ELF-1 (cell line): ENCODE measurements at regions not wholly inside any gene's neighbourhood (a gene's known extent, or its start where the extent isn't known, plus 50 kb on each side); places are given as distances from the start of the nearest gene placed in this dataset.

ENCODE experiments used
- DNase-seq: peaks from one replicate; pipeline ENCODE4 v3.0.0-alpha.2; 2016; ENCODE audit warnings: low read depth, low spot score

DNA sequence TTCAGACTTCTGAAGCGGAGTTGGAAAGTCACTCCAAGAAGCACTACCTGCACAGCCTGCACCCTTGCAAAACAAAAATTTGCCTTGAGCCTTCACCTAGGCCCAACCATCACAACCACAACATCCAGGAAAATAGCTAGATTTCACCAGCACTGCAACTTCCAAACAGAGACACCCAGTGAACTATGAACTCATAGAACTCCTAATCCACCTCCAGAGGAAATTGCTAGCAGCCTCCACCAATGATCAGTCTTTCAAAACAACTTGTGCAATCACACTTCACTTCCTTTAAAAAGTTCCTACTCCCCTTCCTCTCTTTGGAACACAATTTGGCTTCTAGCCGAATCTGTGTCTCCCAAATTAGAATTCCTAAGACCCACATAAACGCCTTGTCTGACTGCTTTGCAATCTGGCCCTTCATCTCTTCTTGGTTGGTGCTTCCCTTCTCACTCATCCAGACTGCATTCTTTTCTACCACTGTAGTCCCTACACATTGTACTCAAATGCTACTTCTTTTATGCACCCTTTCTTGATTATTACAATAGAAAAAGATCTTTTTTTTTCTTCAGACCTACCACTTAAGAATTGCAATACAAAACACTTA, 489.2 kb upstream of the ARGLU1 start:
- no peak for DNase-seq

DNA sequence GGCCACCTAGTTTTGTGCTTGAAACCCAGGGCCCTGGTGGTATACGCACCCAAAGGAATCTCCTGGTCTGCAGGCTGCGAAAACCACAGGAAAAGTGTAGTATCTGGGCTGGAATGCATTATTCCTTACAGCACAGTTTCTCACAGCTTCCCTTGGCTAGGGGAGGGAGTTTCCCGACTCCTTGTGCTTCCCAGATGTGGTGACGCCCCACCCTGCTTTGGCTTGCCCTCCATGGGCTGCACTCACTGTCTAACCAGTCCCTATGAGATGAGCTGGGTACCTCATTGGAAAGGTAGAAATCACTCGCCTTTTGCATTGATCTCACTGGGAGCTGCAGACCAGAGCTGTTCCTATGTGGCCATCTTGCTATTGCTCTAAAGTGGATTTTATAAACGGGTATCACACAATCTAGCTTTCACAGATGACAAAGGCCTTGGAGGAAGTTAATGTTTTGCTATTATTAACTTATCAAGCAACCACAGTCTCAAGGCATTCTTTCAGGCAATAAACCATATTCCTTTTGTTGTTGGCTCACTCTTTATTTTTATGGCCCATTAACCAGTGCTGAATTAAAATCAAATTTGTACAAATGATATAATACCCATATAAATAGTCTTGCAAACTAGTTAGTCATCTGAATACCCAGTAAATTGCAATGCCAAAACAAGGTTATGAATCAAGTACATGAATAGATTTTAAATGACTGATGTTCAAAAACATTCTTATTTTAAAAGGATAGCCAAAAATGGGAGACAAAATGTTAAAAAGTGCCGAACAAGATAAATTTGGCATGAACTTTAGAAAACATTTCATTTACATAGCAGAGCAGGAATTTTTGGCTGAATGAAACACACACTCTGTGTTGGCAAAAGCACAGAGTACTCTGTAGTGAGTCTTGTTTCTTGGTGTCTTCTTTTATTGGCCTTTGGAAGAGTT, 475.4 kb upstream of the ARGLU1 start:
- no peak for DNase-seq

DNA sequence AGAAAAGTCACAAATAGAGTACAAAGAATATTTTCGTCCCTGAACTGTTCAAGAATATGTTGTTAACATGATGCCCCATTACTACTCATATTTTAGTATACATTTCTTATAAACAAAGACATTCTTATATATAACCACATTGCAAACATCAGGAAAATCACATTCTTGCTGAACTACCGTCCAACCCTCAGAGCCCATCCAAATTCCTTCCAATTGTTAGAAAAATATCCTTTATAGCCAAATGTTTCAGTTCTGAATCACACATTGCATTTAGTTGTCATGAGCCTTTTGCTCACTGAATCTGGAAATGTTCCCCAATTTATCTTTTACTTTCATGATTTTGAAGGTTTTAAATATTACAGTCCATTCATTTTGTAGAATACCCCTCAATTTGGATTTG, 467.8 kb upstream of the ARGLU1 start:
- no peak for DNase-seq

DNA sequence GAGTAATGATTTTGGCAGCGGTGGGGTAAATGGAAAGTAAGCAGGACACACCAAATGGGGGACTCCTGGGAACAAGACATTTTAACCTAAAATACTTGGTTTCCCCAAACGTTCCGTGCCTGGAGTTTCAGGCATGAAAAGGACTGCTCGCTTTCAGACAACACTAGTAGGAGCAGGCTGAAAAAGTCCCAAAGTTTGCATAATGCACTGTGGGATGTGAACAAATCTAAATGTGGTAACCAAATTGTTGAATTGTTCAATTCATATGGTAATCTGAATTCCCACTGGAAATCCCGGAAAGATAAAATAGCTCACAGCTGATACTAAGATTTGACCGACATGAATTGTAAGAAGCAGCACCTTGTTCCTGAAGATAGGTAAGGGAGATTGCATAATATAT, 467.2 kb upstream of the ARGLU1 start:
- DNase-seq = no peak

DNA sequence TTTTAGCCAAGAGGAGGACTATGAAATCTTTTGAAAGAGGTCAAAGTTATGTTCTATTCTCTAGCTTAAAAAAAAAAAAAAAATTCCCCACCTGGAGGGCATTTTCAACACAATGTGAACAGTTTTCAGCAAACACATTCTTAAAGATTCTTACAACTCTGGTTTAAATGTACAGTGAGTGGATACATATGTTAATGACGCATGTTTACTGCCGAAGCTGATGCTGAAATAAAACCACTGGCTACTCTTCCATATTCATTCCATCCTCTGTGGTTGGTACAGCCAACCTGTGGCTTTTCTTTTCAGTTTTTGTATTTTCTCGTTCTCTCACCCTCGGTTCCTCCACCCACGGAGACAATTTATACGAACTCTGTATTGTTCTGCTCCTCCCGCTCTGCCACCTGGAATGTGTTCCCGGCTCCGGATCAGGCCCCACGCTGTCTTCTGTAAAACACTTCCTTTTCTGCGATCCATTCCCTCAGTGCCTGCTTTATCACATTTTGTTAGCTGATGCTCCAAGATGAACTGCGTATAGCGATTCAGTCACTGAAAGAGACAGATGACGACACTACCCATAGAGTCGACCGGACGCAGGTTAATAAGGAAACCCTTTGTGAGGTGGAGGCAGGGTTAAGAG, 466.4 kb upstream of the ARGLU1 start:
- DNase-seq = no peak

DNA sequence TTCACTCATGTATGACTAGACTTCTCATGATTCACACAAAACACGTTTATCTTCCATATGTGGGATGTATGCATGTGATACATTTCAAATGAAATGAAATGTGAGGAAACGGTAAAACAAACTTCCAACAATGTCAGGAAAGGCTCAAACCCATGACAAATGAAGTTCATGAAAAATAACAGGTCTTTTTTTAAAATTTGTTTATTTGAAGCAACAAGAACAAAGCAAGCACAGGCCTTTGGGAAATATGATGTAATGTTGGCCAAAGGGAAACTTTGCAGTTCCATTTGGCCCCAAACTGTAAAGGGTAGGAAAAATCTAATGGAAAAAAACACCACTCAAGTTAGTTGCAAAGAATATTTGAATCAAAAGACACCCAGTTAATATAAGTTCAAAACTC, 463.8 kb upstream of the ARGLU1 start:
- no peak for DNase-seq

DNA sequence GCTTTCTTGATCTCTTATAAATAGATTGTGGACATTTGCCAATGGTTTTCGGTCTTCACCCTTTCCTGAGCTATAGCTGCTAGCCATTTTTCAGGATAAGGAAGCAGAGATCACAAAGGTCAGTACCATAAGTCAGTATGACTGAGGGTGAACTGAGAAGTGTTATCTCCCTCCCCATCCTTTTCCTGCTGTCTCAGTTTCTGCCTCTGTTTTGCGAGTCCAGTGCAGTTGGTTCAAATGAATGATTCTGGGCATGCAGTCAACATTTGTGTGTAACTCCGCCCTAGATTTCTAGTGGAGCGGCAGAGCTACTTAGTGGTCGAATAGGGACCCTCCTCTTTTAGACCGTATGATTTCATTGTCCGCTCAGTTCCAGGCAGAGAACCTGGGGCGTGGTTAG, 460.8 kb upstream of the ARGLU1 start:
- no peak for DNase-seq

DNA sequence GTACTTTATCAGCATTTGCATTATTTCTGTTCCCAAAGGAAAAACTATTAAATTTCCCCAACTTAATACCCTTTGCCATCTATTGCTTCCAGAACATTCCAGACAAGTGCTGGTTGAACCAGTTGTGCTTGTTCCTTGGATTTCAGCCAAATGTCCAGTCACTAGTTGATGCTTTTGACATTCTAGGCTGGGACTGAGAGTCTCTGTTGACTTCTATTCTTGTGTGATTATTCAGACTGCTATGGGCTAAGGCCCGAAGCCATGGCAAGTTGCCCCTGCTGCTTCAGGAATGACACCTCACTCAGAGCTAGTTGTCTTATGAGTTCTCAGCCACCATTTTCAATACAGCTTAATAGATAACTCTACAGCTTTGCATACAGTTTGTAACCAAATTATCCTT, 458.1 kb upstream of the ARGLU1 start:
- DNase-seq = peak; percentile 9

DNA sequence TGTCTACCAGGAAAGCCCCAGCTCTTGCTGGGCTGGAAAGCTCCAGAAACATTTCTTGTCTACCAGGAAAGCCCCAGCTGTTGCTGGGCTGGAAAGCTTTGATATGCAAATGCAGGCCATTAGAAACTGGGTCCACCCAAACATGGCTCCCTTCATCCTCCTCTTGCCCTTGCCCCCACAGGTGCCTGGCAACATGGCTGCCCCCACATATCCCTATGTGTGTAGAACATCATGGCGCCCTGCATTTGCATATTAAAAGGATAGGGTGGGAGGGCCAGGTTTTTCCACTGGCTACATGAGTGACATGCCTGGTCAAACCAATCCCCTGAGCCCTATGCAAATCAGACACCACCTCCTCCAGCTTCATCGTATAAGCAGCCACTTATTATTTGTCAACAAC, 455.4 kb upstream of the ARGLU1 start:
- DNase-seq = no peak

DNA sequence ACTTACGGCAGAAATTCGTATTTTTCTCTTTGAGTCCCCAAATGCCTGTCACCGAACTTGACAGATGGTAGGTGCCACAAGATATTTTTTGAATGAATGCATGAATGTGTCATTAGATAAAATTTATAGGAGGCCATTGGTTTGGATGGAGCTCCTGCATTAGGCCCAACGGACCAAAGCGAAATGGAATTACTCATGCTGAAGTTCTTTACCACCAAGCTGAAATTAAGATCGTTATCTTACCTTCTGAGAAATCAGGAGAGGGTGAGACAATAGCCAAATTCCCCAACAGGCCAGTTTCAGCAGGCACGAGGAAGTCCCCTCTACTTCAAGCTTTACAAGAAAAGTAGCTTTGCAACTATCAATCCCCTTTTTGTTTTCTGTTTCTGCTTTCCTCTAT, 452.5 kb upstream of the ARGLU1 start:
- DNase-seq = no peak

DNA sequence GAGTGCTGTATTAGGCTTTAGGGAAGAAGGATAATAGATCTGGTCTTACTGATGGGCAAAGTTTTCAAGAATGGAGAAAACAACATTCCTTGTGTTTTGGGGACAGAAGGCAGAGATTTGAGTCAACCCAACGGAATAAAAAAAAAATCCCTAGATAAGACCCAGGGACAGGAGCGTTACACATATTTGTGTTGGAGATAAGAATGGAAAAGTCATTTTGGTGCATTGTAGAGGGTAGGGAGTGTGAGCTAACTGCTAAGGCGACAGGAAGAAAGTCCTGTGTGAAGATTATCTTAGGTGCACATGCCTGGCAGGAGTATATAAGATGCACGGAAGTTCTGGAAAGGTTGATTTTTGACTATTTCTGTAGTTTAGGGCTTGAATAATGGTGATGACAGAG, 450.3 kb upstream of the ARGLU1 start:
- no peak for DNase-seq

DNA sequence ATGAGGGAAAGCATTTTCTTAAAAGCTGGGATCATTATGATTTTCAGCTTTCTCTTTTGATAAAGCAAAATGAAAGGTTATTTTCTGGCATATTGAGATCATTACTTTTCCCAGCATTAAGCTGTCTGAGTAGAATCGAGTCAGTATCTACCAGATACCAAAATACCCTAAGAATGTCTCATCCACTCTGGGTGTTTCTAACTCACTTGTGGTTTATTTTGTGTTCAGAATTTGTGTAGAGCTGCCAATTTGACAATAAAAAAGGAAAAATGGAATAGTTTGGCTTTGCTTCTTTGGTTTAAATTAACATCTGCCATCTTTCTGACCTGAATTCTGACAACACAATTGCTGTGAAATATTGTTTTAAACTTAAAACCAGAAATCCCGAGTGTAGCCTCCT, 438.7 kb upstream of the ARGLU1 start:
- no peak for DNase-seq

DNA sequence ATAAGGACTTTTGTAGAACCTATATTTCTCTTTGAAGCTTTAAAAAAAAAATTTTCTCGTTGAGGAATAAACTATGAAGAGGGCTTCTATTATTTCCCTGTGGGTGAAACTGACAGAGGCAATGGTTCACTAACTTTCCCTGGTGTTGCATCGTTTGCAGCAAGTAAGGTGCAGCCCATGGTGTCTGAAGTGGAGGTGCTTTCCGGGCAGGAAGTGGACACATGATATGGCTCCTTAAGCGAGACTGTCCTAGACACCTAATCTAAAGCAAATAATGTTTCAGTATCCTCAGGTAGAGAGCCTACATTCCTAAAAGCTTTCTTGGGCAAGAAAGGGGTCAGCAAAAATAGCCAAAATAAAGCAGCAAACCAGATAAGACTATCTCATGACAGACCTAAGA, 437.6 kb upstream of the ARGLU1 start:
- DNase-seq = no peak

DNA sequence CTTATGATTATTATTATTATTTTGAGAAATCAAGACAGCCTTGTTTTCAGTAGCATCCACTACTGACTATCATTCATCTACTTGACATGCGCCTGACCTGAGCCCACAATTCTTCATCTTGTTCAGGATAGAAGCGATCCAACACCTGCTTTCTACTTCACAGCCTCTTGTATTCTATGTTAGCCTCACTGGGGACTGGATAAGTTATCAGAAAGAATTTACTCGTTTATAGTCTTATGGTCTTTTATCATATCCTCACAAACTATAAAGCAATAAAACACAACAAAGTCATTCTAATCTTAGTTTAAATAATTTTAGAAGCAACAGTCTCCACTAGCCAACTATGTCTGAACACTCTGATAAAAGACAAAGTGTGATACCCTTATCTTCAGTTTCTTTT, 436.0 kb upstream of the ARGLU1 start:
- DNase-seq = no peak

DNA sequence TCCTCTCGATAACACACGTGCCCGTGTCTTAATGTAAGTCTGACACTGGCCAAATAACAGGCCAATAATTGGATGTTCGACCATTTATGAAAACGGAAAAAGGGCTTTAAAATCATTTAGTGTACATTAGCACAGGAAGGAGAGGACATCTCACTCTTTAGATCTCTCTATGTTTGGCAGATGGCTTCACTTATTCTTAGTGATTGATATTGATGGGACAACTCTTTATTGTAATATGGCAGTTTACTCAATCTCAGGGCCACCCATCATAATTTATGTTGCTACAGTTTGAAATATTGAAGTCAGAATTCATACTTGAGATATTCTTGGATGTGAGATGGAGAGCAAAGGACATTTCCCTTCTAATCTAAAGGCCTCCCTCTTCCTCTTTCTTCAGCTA, 430.7 kb upstream of the ARGLU1 start:
- no peak for DNase-seq

DNA sequence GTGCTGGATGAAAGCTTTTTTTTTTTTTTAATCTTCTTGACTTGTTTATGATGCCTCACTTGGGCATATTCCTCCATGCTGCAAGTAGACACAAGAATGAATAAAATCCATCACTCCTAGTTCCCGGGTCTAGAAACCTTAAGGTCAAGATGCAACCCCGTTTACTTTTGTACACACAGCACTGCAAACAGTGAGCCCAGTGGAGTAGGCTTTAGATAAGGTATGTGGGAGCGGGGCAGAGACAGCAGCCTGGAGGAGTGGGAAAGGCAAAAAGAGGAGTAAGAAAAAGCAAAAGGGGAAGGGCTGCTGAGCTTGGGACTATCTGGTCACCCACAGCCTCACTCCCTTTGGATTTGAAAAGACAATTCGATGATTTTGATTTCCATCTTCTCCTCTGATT, 429.8 kb upstream of the ARGLU1 start:
- no peak for DNase-seq

DNA sequence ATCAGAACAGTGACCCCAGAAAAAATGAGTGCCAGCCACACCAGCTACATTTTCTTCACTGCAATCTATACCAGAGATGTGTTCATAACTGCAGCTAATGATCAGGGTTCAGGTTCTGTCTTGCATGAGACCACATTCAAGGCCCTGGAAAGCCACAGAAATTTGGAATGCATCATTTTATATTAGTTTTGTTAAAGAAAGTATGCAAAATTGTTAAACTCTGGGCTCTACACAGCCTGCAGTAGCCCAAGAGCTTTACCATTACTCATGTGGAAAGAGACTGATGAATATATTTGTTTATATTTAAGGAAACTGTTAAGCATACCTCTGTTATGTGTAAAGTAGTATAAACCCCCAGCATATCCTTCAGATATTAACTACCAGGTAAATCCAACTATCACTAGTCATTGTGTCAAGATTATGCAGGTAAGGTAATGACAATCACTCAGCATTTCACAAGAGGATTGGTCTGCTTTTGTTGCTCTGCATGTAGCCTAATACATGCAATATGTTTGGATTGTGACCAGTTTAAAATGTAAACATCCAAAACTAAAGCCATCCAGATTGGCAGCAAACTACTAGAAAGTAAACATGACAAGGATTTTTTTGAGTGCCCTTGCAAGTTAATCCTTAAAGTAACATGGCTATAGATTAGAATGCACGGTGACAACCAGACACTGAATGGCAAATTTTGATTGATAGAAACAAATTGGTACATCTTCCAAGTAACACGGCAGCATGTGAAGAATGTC, 429.1 kb upstream of the ARGLU1 start:
- DNase-seq = no peak

DNA sequence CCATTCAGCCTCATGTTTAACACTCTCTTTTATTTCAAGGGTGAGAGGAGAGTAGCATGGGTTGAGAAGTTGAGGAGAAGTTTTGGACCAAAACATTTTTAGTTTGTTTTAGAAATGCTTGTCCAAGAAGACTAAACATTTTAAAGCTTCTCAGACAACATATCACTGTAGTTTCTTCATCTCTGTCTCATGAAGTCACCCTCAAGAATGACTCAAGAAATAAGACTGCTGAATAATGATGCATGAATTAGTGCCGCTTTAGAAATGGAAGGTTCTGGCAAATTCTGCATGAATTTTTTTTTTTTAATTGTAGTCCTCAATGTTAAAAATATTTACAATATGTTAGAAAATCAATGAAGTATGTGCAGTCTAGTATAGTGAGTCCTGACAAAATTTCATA, 422.7 kb upstream of the ARGLU1 start:
- DNase-seq = no peak

DNA sequence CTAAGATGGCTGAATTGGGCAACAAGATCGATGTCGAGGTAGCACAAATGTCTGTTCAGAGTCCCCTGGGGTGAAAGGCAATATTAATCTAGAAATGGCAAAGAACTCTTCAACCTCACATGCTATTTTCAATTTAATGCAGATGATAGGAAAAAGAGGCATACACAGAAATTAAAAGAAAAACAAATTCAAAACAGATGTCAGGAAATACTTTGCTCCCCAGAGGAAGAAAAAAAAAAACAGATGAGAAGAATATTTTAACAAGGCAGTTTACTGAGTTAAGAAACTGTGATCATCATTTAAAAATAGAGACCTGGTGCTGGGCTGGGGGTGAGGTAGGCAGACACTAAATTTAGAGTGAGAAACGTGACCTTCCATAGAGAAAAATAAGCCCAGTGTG, 421.9 kb upstream of the ARGLU1 start:
- no peak for DNase-seq

DNA sequence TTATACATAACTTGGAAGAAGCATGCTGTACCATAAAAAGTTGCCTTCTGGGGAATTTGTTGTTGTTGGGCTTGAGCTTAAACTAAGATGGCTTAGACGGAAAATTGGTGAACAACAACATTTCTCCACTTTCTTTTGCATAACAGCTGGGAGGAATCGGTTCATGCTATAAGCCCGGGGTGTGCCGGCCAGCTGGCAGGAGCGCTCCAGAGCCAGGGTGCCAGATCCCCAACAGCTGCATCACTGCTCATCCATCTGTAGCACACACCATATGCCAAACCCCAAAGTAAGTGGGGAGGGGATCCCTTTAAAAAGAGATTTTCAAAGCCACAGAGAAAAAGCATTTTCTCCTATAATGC, 419.5 kb upstream of the ARGLU1 start:
- DNase-seq = no peak

DNA sequence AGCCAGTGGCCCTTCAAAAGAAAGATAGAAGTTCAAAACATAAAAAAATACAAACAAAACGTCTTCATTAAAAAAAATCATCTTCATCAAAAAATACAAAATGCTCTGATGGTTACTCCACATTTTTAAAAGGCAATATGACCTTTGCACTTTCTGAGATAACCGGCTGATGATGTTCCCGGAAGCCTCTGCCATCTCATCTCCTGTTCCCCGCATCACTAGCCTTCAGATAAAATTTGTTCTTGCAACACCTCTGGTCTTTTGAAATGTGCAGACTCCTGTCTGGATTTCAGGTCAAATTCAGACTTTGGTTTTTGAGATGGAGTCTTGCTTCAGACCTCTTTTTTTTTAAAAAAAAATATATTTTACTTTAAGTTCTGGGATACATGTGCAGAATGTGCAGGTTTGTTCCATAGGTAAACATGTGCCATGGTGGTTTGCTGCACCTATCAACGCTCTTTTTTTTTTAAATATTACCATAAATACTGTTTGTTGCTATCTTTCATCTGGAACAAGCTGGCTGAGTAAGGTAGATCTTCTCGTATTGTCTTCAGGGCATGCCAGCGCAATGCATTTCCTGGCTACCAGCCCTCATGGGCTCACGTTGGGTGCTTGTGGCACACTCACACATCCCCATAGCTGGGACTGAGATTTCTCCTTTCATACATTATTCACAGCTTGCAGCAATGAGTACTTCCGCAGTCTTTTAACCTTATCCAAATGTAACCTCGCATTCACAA, 418.9 kb upstream of the ARGLU1 start:
- no peak for DNase-seq
